Lower leg skin (tissue), 3 donors: ENCODE measurements at regions not wholly inside any gene's neighbourhood (a gene's known extent, or its start where the extent isn't known, plus 50 kb on each side); places are given as distances from the start of the nearest gene placed in this dataset.

ENCODE experiments used
- POLR2A ChIP-seq, 2 donors: fragments of 450-650 bp; IDR thresholded peaks; one replicate each; pipeline ENCODE4 v1.6.1; 2016 to 2017; ENCODE audit warnings: antibody characterized with exemption in 2 of 2, mild to moderate bottlenecking in 1 of 2, moderate library complexity in 1 of 2
- TF ChIP-seq, protein P1 (sequence below), 3 donors: fragments of 450-650 bp; IDR thresholded peaks; one replicate each; pipeline ENCODE4 v1.5.1; 2016; ENCODE audit warnings: antibody characterized with exemption in 3 of 3, mild to moderate bottlenecking in 3 of 3, moderate library complexity in 2 of 3

DNA sequence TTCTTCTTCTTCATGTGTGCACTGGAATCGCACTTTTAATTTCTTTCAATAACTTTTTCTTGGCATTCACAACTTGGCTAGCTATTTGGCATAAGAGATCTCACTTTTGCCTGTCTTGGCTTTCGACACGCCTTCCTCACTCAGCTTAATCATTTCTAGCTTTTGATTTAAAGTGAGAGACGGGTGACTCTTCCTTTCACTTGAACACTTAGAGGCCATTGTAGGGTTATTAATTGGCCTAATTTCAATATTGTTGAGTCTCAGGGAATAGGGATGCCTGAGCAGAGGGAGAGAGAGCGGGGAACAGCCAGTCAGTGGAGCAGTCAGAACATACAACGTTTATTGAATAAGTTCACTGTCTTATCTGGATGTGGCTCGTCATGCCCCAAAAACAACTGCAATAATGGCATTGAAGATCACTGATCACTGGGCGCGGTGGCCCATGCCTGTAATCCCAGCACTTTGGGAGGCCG lies 200.3 kb downstream of the SEC14L1 start:
- TF ChIP-seq, protein P1, sequence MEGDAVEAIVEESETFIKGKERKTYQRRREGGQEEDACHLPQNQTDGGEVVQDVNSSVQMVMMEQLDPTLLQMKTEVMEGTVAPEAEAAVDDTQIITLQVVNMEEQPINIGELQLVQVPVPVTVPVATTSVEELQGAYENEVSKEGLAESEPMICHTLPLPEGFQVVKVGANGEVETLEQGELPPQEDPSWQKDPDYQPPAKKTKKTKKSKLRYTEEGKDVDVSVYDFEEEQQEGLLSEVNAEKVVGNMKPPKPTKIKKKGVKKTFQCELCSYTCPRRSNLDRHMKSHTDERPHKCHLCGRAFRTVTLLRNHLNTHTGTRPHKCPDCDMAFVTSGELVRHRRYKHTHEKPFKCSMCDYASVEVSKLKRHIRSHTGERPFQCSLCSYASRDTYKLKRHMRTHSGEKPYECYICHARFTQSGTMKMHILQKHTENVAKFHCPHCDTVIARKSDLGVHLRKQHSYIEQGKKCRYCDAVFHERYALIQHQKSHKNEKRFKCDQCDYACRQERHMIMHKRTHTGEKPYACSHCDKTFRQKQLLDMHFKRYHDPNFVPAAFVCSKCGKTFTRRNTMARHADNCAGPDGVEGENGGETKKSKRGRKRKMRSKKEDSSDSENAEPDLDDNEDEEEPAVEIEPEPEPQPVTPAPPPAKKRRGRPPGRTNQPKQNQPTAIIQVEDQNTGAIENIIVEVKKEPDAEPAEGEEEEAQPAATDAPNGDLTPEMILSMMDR (IDR thresholded peaks at IDR 0.05): no peak
- TF ChIP-seq POLR2A (IDR thresholded peaks at IDR 0.05): no peak
